22Rv1 (cell line): ENCODE measurements at regions not wholly inside any gene's neighbourhood (a gene's known extent, or its start where the extent isn't known, plus 50 kb on each side); places are given as distances from the start of the nearest gene placed in this dataset.

ENCODE experiments used
- CTCF ChIP-seq: fragments of 450-650 bp; IDR thresholded peaks from 2 replicates; pipeline ENCODE4 v1.5.1; 2017; ENCODE audit warnings: mild to moderate bottlenecking
- ZFX ChIP-seq: fragments of 450-650 bp; IDR thresholded peaks from 2 replicates; pipeline ENCODE4 v1.6.1; 2017; ENCODE audit warnings: antibody characterized with exemption, borderline replicate concordance

- no peak for TF ChIP-seq CTCF
- TF ChIP-seq ZFX = no peak
Observed at GRCh38 chr10:10886861-10887531, 130.7 kb upstream of the CELF2 start.
